ENCODE measurements at regions not wholly inside any gene's neighbourhood (a gene's known extent, or its start where the extent isn't known, plus 50 kb on each side); places are given as distances from the start of the nearest gene placed in this dataset.

- DNase-seq (ENCODE audit: extremely low read depth in 1 of 4, low spot score in 3 of 4) (no peak), FAIRE-seq (no peak), ATAC-seq (no peak)
- no peak overlapping the region for H2AFZ ChIP-seq (ENCODE audit: low read depth, low read length)
- H3K79me2 ChIP-seq (ENCODE audit: control insufficient read depth, insufficient read depth, low read length) = no peaks in the 10 kb centered on the region
- no peak overlapping the region for H3K4me2 ChIP-seq (ENCODE audit: insufficient read depth, low read length)
- H3K4me1 ChIP-seq (replicated peaks in 1 of 2; ENCODE audit: control insufficient read depth in 2 of 2, insufficient read depth in 2 of 2, low read length in 2 of 2) = no peaks in the 10 kb centered on the region; a peak in 1 of 5 replicates
- H3K9ac ChIP-seq (ENCODE audit: insufficient read depth in 1 of 2, low read depth in 2 of 2, low read length in 2 of 2) = no peak overlapping the region
- CTCF ChIA-PET (ENCODE audit: low intra/inter-chr PET ratio) = no interaction called here
- intact Hi-C loops (cut with micrococcal nuclease) = no loop called here
- H3K27ac ChIP-seq (ENCODE audit: extremely low read depth, low read depth, low read length) = no peak overlapping the region
- in situ Hi-C loops (cut with MboI) = no loop called here
- H3K27me3 ChIP-seq (ENCODE audit: control insufficient read depth in 2 of 2, insufficient read depth in 2 of 2, low read length in 2 of 2) = peaks cover 2 to 6% of the 10 kb centered on the region in 2 experiments; a peak in 2 of 5 replicates
- POLR2A ChIA-PET = interaction anchor here (0.7 to 1.5 kb wide), 2 partner anchors 9 kb away, joined by 4 read pairs; no protein-coding TSS in a partner anchor
- no peak overlapping the region for H3K4me3 ChIP-seq
- WGBS (ENCODE audit: insufficient coverage, low coverage, missing lambda C conversion rate) = 4% methylated on average over 3 of the region's 3 CpGs
- no TSS peak for BruUV-seq (replicated peaks)
- H3K36me3 ChIP-seq (ENCODE audit: control insufficient read depth, insufficient read depth, low read length) = no peaks in the 10 kb centered on the region
- no peaks in the 10 kb centered on the region for H4K20me1 ChIP-seq (replicated peaks; ENCODE audit: control insufficient read depth, insufficient read depth, low read length)
- no peaks in the 10 kb centered on the region for H3K9me3 ChIP-seq (replicated peaks; ENCODE audit: control insufficient read depth, insufficient read depth, low read depth, low read length)
- H3K9me1 ChIP-seq (ENCODE audit: control insufficient read depth, insufficient read depth, low read length) = no peaks in the 10 kb centered on the region
- no peak for TF ChIP-seq HDGF (IDR thresholded peaks at IDR 0.05)
- TF ChIP-seq, protein P1, sequence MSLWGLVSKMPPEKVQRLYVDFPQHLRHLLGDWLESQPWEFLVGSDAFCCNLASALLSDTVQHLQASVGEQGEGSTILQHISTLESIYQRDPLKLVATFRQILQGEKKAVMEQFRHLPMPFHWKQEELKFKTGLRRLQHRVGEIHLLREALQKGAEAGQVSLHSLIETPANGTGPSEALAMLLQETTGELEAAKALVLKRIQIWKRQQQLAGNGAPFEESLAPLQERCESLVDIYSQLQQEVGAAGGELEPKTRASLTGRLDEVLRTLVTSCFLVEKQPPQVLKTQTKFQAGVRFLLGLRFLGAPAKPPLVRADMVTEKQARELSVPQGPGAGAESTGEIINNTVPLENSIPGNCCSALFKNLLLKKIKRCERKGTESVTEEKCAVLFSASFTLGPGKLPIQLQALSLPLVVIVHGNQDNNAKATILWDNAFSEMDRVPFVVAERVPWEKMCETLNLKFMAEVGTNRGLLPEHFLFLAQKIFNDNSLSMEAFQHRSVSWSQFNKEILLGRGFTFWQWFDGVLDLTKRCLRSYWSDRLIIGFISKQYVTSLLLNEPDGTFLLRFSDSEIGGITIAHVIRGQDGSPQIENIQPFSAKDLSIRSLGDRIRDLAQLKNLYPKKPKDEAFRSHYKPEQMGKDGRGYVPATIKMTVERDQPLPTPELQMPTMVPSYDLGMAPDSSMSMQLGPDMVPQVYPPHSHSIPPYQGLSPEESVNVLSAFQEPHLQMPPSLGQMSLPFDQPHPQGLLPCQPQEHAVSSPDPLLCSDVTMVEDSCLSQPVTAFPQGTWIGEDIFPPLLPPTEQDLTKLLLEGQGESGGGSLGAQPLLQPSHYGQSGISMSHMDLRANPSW (CRISPR knock-in tag; IDR thresholded peaks at IDR 0.05) = no peak
- TF ChIP-seq ARHGAP35 (IDR thresholded peaks at IDR 0.05; ENCODE audit: partially characterized antibody) = no peak
- TF ChIP-seq FOXO4 (CRISPR knock-in tag; IDR thresholded peaks at IDR 0.05) = no peak
- TF ChIP-seq STAT5A (IDR thresholded peaks at IDR 0.05; ENCODE audit: borderline replicate concordance, low read length) = no peak
- TF ChIP-seq ZNF175 (CRISPR knock-in tag; IDR thresholded peaks at IDR 0.05; ENCODE audit: low read depth) = no peak
- no peak for TF ChIP-seq PTBP1 (IDR thresholded peaks at IDR 0.05; ENCODE audit: low read depth, low read length)
- TF ChIP-seq POU5F1 (IDR thresholded peaks at IDR 0.05; ENCODE audit: borderline replicate concordance, low read depth, low read length, partially characterized antibody) = no peak
- no peak for TF ChIP-seq ETS1 (conservative IDR thresholded peaks at IDR 0.05; ENCODE audit: control insufficient read depth, low read depth, low read length)
- TF ChIP-seq ZNF445 (CRISPR knock-in tag; IDR thresholded peaks at IDR 0.05; ENCODE audit: low read depth) = no peak
- TF ChIP-seq EHMT2 (IDR thresholded peaks at IDR 0.05) = no peak
- no peak for TF ChIP-seq CCAR2 (IDR thresholded peaks at IDR 0.05; ENCODE audit: low read depth, low read length)
- no peak for TF ChIP-seq THRA (IDR thresholded peaks at IDR 0.05)
- TF ChIP-seq CREBBP (IDR thresholded peaks at IDR 0.05; ENCODE audit: low read depth, low read length) = no peak
- TF ChIP-seq, protein P2, sequence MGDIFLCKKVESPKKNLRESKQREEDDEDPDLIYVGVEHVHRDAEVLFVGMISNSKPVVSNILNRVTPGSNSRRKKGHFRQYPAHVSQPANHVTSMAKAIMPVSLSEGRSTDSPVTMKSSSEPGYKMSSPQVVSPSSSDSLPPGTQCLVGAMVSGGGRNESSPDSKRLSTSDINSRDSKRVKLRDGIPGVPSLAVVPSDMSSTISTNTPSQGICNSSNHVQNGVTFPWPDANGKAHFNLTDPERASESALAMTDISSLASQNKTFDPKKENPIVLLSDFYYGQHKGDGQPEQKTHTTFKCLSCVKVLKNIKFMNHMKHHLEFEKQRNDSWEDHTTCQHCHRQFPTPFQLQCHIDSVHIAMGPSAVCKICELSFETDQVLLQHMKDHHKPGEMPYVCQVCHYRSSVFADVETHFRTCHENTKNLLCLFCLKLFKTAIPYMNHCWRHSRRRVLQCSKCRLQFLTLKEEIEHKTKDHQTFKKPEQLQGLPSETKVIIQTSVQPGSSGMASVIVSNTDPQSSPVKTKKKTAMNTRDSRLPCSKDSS (IDR thresholded peaks at IDR 0.05; ENCODE audit: low read depth, partially characterized antibody) = no peak
Observed at GRCh38 chr7:35379481-35379880, 125.6 kb upstream of the TBX20 start.
